ENCODE measurements at regions not wholly inside any gene's neighbourhood (a gene's known extent, or its start where the extent isn't known, plus 50 kb on each side); places are given as distances from the start of the nearest gene placed in this dataset.

DNA sequence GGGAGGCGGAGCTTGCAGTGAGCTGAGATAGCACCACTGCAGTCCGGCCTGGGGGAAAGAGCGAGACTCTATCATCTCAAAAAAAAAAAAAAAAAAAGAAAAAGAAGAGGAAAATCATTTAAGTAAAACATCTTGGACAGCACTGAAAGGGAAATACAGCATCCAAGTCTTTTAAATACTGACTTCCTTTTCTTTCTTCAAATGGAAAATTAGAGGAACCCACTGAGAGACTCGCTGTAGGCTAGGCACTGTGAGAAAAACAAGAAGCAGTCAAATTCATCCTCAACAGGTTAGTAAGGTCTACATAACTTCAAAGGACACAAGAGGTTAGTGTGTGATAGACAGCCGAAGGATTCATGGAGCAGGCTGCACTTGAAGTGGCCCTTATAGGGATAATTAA lies 243.7 kb downstream of the BLID start:
- TF ChIP-seq, protein P1, sequence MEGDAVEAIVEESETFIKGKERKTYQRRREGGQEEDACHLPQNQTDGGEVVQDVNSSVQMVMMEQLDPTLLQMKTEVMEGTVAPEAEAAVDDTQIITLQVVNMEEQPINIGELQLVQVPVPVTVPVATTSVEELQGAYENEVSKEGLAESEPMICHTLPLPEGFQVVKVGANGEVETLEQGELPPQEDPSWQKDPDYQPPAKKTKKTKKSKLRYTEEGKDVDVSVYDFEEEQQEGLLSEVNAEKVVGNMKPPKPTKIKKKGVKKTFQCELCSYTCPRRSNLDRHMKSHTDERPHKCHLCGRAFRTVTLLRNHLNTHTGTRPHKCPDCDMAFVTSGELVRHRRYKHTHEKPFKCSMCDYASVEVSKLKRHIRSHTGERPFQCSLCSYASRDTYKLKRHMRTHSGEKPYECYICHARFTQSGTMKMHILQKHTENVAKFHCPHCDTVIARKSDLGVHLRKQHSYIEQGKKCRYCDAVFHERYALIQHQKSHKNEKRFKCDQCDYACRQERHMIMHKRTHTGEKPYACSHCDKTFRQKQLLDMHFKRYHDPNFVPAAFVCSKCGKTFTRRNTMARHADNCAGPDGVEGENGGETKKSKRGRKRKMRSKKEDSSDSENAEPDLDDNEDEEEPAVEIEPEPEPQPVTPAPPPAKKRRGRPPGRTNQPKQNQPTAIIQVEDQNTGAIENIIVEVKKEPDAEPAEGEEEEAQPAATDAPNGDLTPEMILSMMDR (IDR thresholded peaks at IDR 0.05) = no peak
- no peak for TF ChIP-seq POLR2A (IDR thresholded peaks at IDR 0.05)

Data from breast epithelium (tissue), 3 donors.